Natural killer cell (primary cell): ENCODE measurements at regions not wholly inside any gene's neighbourhood (a gene's known extent, or its start where the extent isn't known, plus 50 kb on each side); places are given as distances from the start of the nearest gene placed in this dataset.

Experiments
- ATAC-seq, 3 donors: fragments of 150-1000 bp in 2 of 3; fragments of 200-7000 bp in 1 of 3; cut with Tn5 transposase; 1 replicate in 1 of 3; 2 replicates in 2 of 3; pipeline ENCODE4 v1.10.0; 2021; ENCODE audit warnings: mild to moderate bottlenecking in 2 of 3, moderate library complexity in 2 of 3
- DNase-seq, 2 donors: peaks; one replicate each; pipeline versions ENCODE4 v3.0.0 to v3.0.0-alpha.2; 2013 to 2021; ENCODE audit warnings: mixed read lengths in 1 of 2
- H3K27ac ChIP-seq: one replicate; pipeline ENCODE4 v1.5.1; 2013; ENCODE audit warnings: mild to moderate bottlenecking, low read length
- H3K27me3 ChIP-seq: one replicate; pipeline ENCODE4 v1.6.1; 2013; ENCODE audit warnings: low read length; ENCODE audit not compliant: control insufficient read depth, insufficient read depth
- H3K36me3 ChIP-seq: one replicate; pipeline ENCODE4 v1.6.1; 2013; ENCODE audit warnings: low read length; ENCODE audit not compliant: control insufficient read depth, insufficient read depth
- H3K4me1 ChIP-seq: one replicate; pipeline ENCODE4 v1.6.1; 2013; ENCODE audit warnings: low read length; ENCODE audit not compliant: control insufficient read depth, insufficient read depth
- H3K4me3 ChIP-seq: one replicate; pipeline ENCODE4 v1.5.1; 2013; ENCODE audit warnings: low read length
- H3K9me3 ChIP-seq: one replicate; pipeline ENCODE4 v1.6.1; 2013; ENCODE audit warnings: low read length; ENCODE audit not compliant: control insufficient read depth, insufficient read depth
- H3K27ac Mint-ChIP-seq, 2 donors: one replicate each; pipeline ENCODE4 v1.8.0; 2022; ENCODE audit warnings: mild to moderate bottlenecking in 2 of 2, mixed read lengths in 2 of 2, moderate library complexity in 1 of 2
- H3K27me3 Mint-ChIP-seq, 2 donors: one replicate each; pipeline ENCODE4 v1.8.0; 2022; ENCODE audit warnings: low read depth in 2 of 2, mixed read lengths in 2 of 2
- H3K36me3 Mint-ChIP-seq: one replicate; pipeline ENCODE4 v1.8.0; 2022; ENCODE audit warnings: mixed read lengths
- H3K4me1 Mint-ChIP-seq, 2 donors: one replicate each; pipeline ENCODE4 v1.8.0; 2022; ENCODE audit warnings: mixed read lengths in 2 of 2
- H3K4me3 Mint-ChIP-seq: one replicate; pipeline ENCODE4 v1.8.0; 2022; ENCODE audit warnings: mild to moderate bottlenecking, moderate library complexity, mixed read lengths
- H3K9me3 Mint-ChIP-seq, 2 donors: one replicate each; pipeline ENCODE4 v1.8.0; 2022; ENCODE audit warnings: mixed read lengths in 2 of 2
- WGBS: methylation state at CpG from one replicate; pipeline ENCODE4 v1.1.7; 2013; ENCODE audit warnings: missing lambda C conversion rate; ENCODE audit not compliant: insufficient coverage; 5-methylcytosine and 5-hydroxymethylcytosine counted together
- intact Hi-C: fragments of 100-400 bp; cut with micrococcal nuclease; formaldehyde crosslinking; loops from one replicate; pipeline ENCODE4 v1.14.2; 2022
- TF ChIP-seq, protein P1 (sequence below): fragments of 200-600 bp; IDR thresholded peaks from one replicate; pipeline ENCODE4 v1.8.0; 2022; ENCODE audit warnings: antibody characterized with exemption

GRCh38 chr2:4278392-4278791 lies 575.0 kb downstream of the DCDC2C start:
- no peak overlapping the region for H3K27ac ChIP-seq
- WGBS, result 81% methylated on average over 6 of the region's 7 CpGs
- H3K36me3 Mint-ChIP-seq, result no peaks in the 10 kb centered on the region
- no peaks in the 10 kb centered on the region for H3K9me3 ChIP-seq
- no peak for ATAC-seq
- H3K4me1 Mint-ChIP-seq, result no peaks in the 10 kb centered on the region
- no peaks in the 10 kb centered on the region for H3K4me1 ChIP-seq
- intact Hi-C loops, result no loop called here
- no peak for DNase-seq
- H3K9me3 Mint-ChIP-seq, result peaks cover 11 to 19% of the 10 kb centered on the region in 2 donors
- H3K36me3 ChIP-seq, result no peaks in the 10 kb centered on the region
- no peak overlapping the region for H3K4me3 Mint-ChIP-seq
- H3K27ac Mint-ChIP-seq, result no peak overlapping the region
- H3K27me3 ChIP-seq, result no peaks in the 10 kb centered on the region
- H3K27me3 Mint-ChIP-seq, result no peaks in the 10 kb centered on the region
- TF ChIP-seq, protein P1, sequence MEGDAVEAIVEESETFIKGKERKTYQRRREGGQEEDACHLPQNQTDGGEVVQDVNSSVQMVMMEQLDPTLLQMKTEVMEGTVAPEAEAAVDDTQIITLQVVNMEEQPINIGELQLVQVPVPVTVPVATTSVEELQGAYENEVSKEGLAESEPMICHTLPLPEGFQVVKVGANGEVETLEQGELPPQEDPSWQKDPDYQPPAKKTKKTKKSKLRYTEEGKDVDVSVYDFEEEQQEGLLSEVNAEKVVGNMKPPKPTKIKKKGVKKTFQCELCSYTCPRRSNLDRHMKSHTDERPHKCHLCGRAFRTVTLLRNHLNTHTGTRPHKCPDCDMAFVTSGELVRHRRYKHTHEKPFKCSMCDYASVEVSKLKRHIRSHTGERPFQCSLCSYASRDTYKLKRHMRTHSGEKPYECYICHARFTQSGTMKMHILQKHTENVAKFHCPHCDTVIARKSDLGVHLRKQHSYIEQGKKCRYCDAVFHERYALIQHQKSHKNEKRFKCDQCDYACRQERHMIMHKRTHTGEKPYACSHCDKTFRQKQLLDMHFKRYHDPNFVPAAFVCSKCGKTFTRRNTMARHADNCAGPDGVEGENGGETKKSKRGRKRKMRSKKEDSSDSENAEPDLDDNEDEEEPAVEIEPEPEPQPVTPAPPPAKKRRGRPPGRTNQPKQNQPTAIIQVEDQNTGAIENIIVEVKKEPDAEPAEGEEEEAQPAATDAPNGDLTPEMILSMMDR, result no peak
- no peak overlapping the region for H3K4me3 ChIP-seq

- Mint-ChIP-seq H3K36me3 (no peaks in the 10 kb centered on the region), H3K27ac (no peak overlapping the region), H3K9me3 (peaks cover 14 to 22% of the 10 kb centered on the region in 2 donors), H3K4me3 (no peak overlapping the region), H3K27me3 (no peaks in the 10 kb centered on the region), H3K4me1 (no peaks in the 10 kb centered on the region)
- no peak overlapping the region for H3K4me3 ChIP-seq
- ATAC-seq (no peak), DNase-seq (no peak)
- WGBS, result 50% methylated on average over 2 of the region's 5 CpGs
- no peak overlapping the region for H3K27ac ChIP-seq
- TF ChIP-seq, protein P1, result no peak
- intact Hi-C loops, result no loop called here
- H3K27me3 ChIP-seq, result no peaks in the 10 kb centered on the region
- no peaks in the 10 kb centered on the region for H3K4me1 ChIP-seq
- H3K36me3 ChIP-seq, result no peaks in the 10 kb centered on the region
- H3K9me3 ChIP-seq, result no peaks in the 10 kb centered on the region
Observed at GRCh38 chr2:4279431-4279830, 576.1 kb downstream of the DCDC2C start.

DNA sequence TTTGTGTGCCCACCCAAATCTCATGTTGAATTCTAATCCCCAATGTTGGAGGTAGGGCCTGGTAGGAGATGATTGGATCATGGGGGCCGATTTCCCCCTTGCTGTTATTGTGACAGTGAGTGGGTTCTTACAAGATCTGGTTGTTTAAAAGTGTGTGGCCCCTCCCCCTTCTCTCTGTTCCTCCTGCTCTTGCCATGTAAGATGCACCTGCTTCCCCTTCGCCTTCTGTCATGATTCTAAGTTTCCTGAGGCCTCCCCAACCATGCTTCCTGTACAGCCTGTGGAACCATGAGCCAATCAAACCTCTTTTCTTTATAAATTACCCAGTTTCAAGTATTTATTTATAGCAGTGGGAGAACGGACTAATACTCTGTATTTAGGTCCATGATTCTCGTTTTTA lies 588.1 kb downstream of the DCDC2C start:
- no peaks in the 10 kb centered on the region for H3K9me3 ChIP-seq
- H3K4me1 Mint-ChIP-seq, result no peaks in the 10 kb centered on the region

DNA sequence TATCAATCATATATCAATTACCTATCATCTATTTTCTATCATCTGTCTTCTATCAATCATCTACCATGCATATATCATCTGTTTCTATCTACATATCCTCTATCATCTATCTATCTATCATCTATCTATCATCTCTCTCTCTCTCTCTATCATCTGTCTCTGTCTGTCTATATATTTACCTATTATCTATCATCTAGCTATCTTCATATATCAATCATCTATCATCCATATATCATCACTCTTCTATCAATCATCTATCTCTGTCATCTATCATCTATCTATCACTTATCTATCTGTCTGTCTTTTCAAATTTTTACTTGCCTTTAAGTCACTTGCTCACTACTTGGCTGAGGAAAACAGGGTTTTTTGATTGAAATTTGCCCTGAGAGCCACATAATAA lies 592.3 kb downstream of the DCDC2C start:
- intact Hi-C loops, result no loop called here
- Histone ChIP-seq H3K9me3 (no peaks in the 10 kb centered on the region), H3K36me3 (no peaks in the 10 kb centered on the region), H3K4me3 (no peak overlapping the region), H3K4me1 (no peaks in the 10 kb centered on the region), H3K27me3 (no peaks in the 10 kb centered on the region), H3K27ac (no peak overlapping the region)
- Mint-ChIP-seq H3K4me3 (no peak overlapping the region), H3K27ac (no peak overlapping the region), H3K36me3 (no peaks in the 10 kb centered on the region), H3K4me1 (no peaks in the 10 kb centered on the region), H3K27me3 (no peaks in the 10 kb centered on the region), H3K9me3 (peaks cover 4 to 13% of the 10 kb centered on the region in 2 donors)
- ATAC-seq (no peak), DNase-seq (no peak)
- TF ChIP-seq, protein P1, result no peak

More for the DNA sequence above, 588.1 kb downstream of the DCDC2C start:
- intact Hi-C loops, result no loop called here
- H3K4me3 Mint-ChIP-seq, result no peak overlapping the region
- TF ChIP-seq, protein P1, result no peak
- H3K27ac Mint-ChIP-seq, result no peak overlapping the region
- Histone ChIP-seq H3K27me3 (no peaks in the 10 kb centered on the region), H3K27ac (no peak overlapping the region), H3K4me1 (no peaks in the 10 kb centered on the region), H3K36me3 (no peaks in the 10 kb centered on the region), H3K4me3 (no peak overlapping the region)
- ATAC-seq (no peak), DNase-seq (no peak)
- WGBS, result 33% methylated on average over 3 of the region's 4 CpGs
- no peaks in the 10 kb centered on the region for H3K36me3 Mint-ChIP-seq
- peaks cover 6 to 8% of the 10 kb centered on the region in 2 donors for H3K9me3 Mint-ChIP-seq
- H3K27me3 Mint-ChIP-seq, result no peaks in the 10 kb centered on the region
